ENCODE measurements at regions not wholly inside any gene's neighbourhood (a gene's known extent, or its start where the extent isn't known, plus 50 kb on each side); places are given as distances from the start of the nearest gene placed in this dataset.

DNA sequence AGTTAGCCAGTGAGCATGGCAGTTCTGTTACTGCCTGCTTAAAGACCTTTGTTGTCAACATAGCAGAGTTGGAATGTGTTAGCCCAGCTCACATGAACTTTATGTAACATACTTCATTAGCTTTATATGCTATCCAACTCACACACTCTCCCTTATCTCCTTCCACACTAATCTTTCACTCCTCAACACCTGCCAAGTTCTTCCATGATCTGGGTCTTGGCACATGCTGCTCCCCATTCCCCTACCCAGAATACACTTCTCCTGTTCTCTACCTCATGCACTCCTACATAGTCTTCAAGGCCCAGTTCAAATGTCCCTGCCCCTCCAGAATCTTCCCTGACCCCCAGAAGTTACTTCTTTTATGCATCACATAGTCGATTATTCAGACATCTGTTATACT is 179.3 kb downstream of the KATNAL1 start:
- DNase-seq (ENCODE audit: low read depth in 3 of 3, low spot score in 2 of 3) = no peak

DNA sequence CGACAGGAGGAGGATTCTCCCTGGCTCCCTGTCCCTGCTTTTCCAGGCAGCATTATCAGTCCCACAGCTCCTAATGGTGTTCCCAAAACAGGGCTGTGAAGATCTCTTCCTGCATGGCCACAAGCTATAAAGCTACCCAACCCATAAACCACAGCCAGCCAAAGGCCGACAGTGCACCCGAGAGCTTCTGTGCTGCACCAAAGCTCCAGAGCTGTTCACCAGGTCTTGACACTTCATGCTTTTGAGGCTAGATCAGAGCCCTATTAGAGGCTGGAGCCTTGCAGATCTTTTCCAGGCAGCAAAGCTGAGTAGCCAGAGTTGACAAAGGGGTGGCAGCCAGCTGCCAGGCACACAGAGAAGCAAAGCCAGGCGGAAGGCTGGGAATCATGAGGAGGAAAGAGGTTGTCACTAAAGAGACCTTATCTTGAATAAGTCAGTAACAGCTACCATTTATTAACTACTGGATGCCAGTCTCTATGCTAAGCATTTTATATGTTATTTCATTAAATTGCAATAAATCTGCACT is 180.4 kb downstream of the KATNAL1 start:
- DNase-seq (ENCODE audit: low read depth in 3 of 3, low spot score in 2 of 3) = no peak

DNA sequence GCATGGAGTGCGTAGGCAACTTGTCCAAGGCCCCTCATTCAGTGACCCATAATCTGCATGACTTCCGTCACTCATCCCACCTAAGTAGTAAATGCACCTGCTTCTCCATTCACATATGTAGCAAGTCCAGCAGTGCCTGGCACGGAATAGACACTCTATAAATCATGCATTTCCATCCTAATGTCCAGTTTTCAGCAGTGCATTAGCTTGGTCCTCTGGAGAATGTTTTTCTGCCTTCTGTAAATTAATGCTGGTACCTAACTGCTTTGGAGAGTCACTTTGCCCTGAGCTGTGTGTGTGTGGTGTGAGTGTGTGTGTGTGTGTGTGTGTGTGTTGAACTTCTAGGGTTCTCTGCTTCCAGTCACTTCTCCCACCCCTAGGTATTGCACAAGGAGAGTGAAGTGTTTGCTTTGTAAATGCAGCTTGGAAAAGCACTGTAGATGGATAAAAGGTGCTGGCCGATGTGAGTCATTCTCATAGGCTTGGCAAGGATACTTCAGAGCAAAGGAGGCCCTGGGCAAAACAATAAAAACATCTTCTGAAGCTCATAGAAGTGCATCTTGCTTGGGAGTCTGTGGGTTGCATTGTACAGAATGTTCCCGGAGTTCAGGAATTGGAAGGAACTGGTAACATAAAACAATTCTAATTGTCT is 181.8 kb downstream of the KATNAL1 start:
- DNase-seq (ENCODE audit: low read depth in 3 of 3, low spot score in 2 of 3) = no peak

DNA sequence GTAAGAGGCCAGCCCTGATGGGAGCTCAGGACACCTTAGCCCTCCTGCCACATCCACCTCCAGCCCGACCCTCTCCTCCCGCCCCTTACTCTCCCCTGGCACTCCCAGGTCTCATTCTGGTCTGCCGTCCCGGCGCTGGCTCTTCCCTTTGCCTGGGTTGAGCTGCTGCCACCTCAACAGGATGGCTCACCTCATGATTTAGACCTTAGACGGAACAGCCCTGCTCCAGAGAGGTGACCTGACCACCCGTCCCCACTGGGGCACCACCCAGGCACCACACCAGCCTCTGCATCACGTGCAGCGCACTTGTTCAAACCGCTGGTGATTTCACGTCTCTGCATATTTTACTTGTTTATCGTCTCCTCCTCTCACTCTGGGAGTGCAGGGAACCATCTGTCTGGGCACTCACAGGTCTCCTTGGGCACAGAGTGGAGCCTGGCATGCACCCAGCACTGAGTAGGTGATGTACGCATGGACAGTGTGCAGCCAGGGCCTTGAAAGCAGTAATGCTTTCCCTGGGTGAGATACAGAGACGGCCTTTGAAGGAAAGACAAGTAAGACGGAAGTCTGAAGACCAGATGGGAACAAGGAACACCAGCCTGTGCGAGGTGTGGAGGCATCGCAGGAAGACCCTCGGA is 183.1 kb downstream of the KATNAL1 start:
- DNase-seq (ENCODE audit: low read depth in 3 of 3, low spot score in 2 of 3) = no peak

DNA sequence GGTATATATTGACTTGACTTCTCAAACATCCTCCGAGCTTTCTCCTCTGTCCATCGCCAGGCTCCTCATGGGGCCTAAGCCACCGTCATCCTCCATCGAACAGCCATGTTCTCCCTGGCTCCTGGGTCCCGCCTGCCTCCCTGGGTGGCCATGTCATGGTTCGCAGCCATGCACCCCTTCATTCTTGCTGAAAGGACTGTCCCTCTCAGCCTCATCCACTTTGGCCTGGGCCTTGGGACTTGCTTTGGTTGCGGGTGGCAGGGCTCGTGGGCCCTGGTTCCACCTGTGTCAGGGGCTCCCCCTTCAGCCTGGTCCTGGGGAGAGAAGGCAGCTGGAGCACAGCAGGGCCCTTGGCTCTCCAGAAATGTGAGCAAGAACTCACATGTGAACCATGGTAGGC is 183.8 kb downstream of the KATNAL1 start:
- DNase-seq (ENCODE audit: low read depth in 3 of 3, low spot score in 2 of 3) = no peak

DNA sequence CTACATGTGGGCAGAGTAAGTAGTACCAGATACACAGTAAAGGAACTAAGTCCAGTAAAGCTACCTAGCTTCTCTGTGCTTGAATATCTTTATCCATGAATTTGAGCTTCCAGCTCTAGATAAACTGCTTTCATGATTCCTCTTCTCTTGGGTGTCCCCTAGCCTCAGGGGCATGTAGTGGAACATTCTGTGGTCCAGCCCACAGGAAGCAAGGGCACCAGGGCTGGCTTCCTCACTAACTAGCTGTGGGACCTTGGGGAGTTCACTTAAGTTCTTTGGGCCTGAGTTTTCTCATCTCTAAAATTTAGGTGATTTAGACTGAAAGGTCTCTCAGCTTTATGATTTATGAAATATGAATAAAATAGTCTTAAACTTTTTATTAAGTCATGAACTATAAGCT is 185.7 kb downstream of the KATNAL1 start:
- no peak for DNase-seq (ENCODE audit: low read depth in 3 of 3, low spot score in 2 of 3)

DNA sequence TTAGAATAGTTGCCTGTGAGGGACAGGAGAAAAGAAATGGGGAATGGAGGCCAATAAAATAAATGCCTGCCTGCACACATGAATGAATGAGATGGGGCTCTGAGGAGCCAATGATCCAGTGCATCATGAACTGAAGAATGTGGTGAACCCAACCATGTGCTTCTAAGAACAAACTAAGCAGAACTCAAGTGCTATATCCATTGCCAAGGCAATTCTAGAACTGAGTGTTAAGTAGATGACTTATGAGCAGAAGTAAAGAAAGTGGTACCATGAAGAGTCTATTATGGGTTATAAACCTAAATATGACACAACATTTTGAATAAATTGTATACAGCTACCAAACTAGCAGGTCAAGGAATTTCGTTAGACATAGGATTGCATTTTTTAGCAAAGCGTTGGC is 186.1 kb downstream of the KATNAL1 start:
- DNase-seq (ENCODE audit: low read depth in 3 of 3, low spot score in 2 of 3) = no peak

DNA sequence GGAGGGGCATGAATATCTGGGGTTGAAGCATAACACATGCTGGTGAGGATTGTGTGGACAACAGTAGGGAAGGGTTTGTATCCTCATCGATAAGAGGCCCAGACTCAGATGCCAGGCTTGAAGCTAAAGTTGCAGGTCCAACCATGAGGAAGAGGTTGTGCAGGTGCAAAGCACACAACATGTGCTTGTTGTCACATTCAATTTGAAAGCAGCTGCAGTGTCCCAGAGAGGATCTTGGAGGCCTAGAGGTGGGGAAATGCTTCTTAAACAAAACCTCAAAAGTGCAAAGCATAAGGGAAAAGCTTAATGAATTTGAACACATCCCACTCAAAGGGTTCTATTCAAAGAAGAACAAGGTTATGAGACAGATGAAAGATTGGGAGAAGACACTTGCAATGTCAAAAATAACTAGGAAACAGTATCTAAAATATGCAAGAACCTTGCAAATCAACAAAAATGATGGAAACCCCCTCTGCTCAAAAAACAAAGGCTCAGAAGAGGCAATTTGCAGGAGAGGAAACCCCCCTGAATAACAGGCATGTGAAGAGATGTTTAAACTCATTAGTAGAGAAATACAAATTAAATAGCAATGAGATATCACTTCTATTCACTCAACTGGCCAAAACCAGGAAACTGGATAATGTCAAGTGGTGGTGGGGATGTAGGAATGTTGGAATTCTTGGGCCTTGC is 187.1 kb downstream of the KATNAL1 start:
- no peak for DNase-seq (ENCODE audit: low read depth in 3 of 3, low spot score in 2 of 3)

DNA sequence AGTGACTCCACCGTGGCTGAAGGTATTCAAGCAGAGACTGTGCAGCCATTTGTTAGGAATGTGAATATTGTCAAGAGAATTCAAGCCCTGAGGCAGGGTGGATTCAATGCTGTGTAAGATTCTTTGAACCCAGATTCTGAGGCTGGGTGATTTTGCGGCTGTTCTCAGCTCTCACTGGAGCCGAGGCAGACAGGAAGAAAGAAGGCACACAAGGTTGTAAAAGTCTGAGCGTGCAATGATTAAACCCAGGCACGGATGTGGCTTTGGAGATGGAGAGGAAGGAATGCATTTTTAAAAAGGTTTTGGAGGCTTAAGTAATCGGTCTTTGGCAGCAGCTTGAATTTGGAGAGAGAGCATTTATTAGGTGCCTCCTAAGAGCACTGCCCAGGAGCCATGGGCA is 187.9 kb downstream of the KATNAL1 start:
- DNase-seq (ENCODE audit: low read depth in 3 of 3, low spot score in 2 of 3) = no peak

DNA sequence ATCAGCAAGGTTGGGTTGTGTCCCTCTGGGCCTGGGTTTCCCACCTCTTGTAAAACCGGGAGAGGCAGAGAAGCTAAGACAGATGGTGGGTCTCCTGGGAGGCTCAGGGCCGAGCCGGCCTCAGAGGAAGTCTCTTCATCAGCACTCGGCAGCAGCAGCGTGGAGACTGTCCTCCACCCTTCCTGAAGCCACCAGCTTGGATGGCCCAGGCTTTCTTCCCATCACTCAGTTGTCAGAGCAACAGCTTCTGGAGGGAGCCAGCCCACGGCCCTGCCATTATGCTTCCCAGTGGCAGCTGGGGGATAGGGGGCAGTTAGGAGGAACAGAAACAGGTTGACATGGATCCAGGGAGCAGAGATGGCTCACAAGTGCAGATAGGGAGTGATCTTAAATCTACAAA is 191.0 kb downstream of the KATNAL1 start:
- DNase-seq (ENCODE audit: low read depth in 3 of 3, low spot score in 2 of 3) = no peak

DNA sequence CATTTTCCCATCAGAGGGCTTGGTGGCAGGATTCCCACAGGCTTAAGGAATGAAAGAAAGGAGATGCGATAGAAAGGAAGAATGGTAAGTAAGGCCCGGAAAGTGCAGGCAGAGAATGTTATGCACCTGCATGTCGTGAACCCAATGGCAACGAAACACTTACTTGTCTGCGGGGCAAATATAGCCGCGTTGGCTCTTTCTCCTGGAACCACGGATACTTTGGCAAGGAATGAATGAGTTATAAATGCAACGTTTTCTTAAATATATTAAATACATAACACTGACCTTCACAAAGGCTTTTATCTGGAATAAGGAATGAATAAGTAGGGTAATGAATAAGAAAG is 192.1 kb downstream of the KATNAL1 start:
- DNase-seq (ENCODE audit: low read depth in 3 of 3, low spot score in 2 of 3) = no peak

DNA sequence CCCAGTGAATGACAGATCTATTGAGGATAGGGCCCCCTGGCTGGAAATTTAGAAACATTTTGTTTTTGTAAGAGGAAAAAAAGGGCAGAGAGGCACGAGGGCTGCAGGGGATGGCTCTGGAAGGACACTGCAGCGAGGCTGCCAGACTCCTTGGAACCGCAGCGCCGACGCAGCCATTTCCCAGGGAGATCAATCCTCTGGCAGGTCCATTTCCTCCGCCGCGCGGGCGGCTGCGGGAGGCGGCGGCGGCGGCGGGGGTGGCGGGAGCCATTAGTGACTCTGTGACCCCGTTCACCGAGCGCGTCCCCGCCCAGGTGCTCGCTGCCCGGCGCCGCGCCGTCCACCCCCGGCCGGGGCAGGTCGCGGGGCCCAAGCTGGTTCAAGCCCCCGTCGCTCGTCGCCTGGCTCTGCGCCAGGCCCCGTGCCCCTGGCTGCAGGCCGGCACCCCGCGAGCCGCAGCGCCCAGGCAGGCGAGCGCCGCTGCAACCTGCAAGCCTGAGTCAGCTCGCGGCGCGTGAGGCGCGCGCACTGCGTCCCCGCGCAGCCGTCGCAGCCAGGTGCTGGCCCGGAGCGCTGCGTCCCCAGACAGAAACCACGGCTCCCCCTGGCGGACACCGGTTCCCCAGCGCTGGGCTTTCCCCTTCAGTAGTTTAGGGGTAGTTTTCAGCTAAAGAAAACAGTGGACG is 192.6 kb downstream of the KATNAL1 start:
- peak; percentile 67 to 78 (median 68) for DNase-seq (ENCODE audit: low read depth in 3 of 3, low spot score in 2 of 3)

DNA sequence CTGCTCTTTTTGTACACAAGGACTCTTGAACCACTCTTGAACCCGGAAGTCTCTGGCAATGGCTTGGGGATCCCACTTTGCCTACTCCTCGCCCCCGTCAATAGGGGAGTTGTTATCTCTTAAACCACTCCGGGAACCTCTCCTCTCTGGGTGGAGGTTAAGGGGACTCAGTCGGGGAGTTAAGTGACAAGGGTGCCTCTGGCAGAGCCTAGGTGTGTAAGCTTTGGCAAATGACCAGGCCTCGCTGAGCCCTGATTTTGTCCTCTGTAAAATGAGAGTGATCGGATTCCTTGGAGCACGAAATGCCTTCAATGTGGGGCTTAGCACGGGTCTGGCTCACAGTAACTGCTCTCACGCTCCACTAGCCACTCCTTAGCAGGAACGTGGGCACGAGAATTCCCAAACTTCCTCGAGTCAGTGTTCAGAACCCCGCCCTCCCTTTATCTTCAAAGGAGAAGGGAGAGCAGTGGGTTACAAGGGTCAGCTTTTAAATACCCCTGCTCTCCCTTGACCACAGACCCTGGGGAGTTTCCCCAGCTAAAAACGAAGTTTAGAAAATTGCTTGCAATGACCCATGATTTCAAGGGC is 193.3 kb downstream of the KATNAL1 start:
- DNase-seq (ENCODE audit: low read depth in 3 of 3, low spot score in 2 of 3) = no peak

DNA sequence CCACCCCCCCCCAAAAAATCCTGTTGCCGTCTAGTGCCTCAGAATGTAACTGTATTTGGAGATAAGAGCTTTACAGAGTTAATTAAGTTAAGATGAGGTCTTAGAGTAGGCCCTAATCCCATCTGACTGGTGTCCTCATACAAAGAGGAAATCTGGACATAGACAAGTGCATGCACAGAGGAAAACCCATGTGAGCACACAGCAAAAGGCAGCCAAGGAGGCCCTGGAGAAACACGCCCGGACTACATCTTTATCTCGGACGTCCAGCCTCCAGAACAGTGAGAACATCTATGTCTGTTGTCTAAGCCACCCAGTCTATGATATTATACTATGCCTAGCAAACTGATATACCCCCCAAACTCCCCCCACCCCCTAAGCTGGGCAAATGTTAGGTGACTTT is 193.8 kb downstream of the KATNAL1 start:
- no peak for DNase-seq (ENCODE audit: low read depth in 3 of 3, low spot score in 2 of 3)

DNA sequence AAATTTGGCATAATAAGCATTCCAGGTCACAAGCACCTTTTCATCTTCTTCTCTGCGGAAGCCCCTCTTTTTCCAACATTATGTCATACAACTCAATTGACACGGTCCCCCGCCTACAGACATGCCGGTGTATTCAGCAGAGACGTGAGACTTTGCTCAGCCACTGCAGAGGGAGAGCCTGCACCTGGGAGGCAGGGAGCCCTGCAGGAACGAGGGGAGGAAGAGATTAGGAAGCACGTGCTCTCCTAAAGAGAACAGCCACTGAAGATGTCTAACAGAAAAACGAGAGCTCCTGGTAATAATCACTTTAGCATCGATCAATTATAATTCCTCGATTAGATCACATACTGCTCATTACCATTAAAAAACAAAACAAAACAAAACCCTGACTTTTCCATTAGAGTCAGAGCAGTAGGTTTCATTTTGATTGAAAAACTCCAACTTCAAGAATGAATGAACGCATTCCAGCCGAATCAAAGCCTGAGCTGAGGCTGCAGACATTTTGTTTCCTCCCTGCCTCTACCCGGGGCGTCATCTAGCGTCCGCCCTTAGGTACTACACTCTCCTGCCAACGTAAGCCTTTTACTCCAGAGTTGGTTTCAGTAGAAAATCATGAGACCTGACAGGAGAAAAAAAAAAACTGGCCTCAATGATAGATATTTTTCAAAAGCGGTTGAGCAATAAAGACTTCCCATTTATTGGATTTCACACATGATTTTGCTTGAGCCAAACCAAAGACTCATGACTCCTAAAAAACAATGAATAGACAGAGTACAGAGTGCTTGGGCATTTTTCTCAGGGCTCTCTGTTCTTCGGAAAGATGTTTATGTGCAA is 194.5 kb downstream of the KATNAL1 start:
- DNase-seq (ENCODE audit: low read depth in 3 of 3, low spot score in 2 of 3) = peak in 2 of 3 donors; percentile 58 to 60

DNA sequence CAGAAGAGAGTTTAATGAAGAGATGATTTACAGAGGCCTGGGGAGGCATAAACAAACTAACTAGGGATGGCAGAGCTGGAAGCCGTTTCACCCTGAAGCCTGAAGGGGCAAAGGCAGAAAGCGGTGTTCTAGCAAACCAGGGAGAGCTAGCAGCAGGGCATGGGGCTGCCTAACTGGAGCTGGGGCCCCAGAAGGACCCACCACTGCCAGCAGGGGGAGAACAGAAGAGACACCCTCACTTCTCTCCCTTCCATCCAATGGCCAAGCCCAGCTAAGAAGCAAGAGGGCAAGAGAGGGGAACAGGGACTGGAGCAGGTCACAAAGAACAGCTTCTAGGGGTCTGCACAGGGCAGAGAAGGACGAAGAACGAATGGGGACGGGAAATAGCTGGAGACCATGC is 195.5 kb downstream of the KATNAL1 start:
- DNase-seq (ENCODE audit: low read depth in 3 of 3, low spot score in 2 of 3) = no peak

DNA sequence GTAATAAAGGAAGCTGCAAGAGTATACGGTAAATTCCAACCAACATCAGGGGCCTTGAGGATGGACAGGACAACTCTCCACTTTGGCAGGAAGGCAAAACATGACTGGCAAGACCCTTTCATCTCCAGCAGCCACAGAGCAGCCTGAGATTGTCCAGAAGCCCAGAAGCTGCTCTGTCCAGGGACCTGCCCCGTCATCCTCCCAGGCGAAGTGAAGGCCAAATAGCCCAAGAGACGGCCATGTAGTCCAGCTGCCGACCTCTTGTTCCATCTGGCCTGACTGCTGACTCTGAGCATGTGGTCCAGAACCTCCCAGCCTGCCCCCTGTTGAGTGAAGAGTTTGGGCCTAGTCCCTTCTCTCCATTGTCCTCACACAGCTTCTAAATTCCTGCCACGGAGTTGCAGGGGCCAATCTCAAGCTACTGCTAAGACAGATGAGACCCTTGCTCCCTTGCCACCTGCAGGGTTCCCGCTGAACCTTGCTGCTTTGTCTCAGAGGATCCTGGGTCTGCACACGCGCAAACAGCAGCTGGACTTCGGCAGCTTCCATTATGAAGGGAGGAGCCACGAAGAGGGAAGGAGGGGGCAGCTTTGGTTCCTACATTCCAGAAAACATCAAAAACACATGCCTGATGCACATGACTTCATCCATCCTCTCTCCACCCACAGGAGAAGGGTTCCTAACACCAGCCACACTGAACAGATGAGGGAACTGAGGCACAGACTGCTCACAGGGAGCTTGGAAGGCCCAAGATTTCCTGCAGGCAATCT is 196.9 kb downstream of the KATNAL1 start:
- DNase-seq (ENCODE audit: low read depth in 3 of 3, low spot score in 2 of 3) = no peak

DNA sequence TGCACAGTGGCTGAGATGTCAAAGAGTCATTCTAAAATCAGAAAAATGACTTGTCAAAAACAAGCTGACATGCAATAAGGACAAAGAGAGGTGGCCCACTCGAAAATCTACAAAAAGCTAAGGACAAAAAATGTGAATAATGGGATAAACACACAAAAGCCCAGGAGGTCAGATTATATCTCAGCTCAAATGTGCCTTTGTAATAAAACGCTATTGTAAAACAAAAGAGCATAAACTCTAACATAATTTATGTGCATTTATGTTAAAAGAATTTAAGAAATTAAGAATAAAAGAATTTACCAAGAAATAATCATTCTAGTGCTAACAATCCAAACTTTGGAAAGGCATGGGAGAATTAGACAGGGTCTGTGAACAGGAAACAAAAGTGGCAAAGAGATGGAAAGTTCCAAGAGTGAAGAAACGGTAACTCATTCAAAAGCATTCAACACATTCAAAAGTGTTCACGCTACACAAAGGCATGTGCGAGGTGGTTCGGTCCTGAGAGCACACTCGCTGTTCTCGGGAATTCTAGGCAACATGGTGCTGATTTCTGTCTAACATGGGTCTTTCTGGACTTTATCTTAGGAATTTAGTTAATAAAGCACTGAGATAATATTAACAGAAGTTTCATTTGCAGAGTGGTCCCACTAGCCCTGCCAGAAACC is 197.7 kb downstream of the KATNAL1 start:
- DNase-seq (ENCODE audit: low read depth in 3 of 3, low spot score in 2 of 3) = no peak

DNA sequence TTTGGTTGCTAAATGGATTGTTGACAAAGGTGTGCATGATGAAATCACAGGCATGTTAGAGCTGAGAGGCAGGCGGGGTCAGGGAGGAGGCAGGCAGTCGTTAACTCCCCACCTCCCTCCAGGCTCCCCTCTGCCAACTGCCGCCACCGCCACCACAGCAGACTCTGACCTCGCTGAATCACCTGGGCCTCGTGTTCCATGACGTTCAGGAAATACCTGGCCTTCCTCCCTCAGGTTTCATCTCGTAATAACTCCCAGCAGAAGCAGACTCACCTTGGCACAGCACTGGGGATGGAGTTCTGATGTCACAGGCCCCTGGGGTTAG is 198.5 kb downstream of the KATNAL1 start:
- no peak for DNase-seq (ENCODE audit: low read depth in 3 of 3, low spot score in 2 of 3)

Data from right renal cortex interstitium (tissue), 3 donors.